Ovary (tissue), 7 donors: ENCODE measurements at regions not wholly inside any gene's neighbourhood (a gene's known extent, or its start where the extent isn't known, plus 50 kb on each side); places are given as distances from the start of the nearest gene placed in this dataset.
A peak's percentile ranks its signal among the peaks of the same experiment; 100 is the strongest.

ENCODE experiments used
- DNase-seq, 5 donors: peaks; one replicate each; pipeline ENCODE4 v3.0.0-alpha.2; 2019 to 2020
- H3K27ac ChIP-seq, 2 donors: fragments of 200-600 bp; one replicate each; pipeline versions ENCODE4 v1.5.1 to v1.8.0; 2019 to 2022
- H3K27me3 ChIP-seq: fragments of 200-600 bp; one replicate; pipeline ENCODE4 v1.8.0; 2022
- H3K36me3 ChIP-seq: fragments of 200-600 bp; sonication (generic); one replicate; pipeline ENCODE4 v1.5.1; 2019
- H3K4me1 ChIP-seq: one replicate; pipeline ENCODE4 v1.8.1; 2013; ENCODE audit warnings: mild to moderate bottlenecking, moderate library complexity; ENCODE audit not compliant: insufficient read depth
- H3K4me3 ChIP-seq: fragments of 200-600 bp; sonication (generic); one replicate; pipeline ENCODE4 v1.5.1; 2017
- H3K9me3 ChIP-seq, 2 donors: fragments of 200-600 bp in 1 of 2; sonication (generic) in 1 of 2; one replicate each; pipeline versions ENCODE4 v1.5.1 to v1.8.1; 2013 to 2019; ENCODE audit warnings: mild to moderate bottlenecking in 1 of 2, moderate library complexity in 1 of 2
- CTCF ChIP-seq, 3 donors: fragments of 450-650 bp in 2 of 3; fragments of 200-600 bp in 1 of 3; IDR thresholded peaks; one replicate each; pipeline versions ENCODE4 v1.5.1 to v1.8.0; 2016 to 2022; ENCODE audit warnings: antibody characterized with exemption in 3 of 3, mild to moderate bottlenecking in 1 of 3
- EP300 ChIP-seq: sonication (generic); formaldehyde crosslinking; IDR thresholded peaks from one replicate; pipeline ENCODE4 v1.6.1; 2017; ENCODE audit warnings: antibody characterized with exemption
- POLR2A ChIP-seq: fragments of 450-650 bp; IDR thresholded peaks from one replicate; pipeline ENCODE4 v1.6.1; 2017; ENCODE audit warnings: antibody characterized with exemption, mild to moderate bottlenecking, moderate library complexity
- WGBS, 3 donors: extraction: QIAGEN DNeasy Blood & Tissue Kit in 1 of 3; methylation state at CpG; one replicate each; pipeline versions ENCODE4 v1.1.5 to v1.1.7; 2013 to 2017; 5-methylcytosine and 5-hydroxymethylcytosine counted together
- intact Hi-C, 4 donors: fragments of 100-400 bp; cut with DNase I; formaldehyde crosslinking; loops; one replicate each; pipeline versions ENCODE4 v1.11.0 to v1.15.1; 2022 to 2023
- donor health status: DM: no; HTN: no; CAD: no; lungs with moderate emphysema.
- donor health status: DM: no; HTN: no; CAD: no.
- donor health status: Bipolar disorder and iron deficiency.
- donor health status: DM: no; HTN: no; CAD: no.
- donor health status: DM: yes; HTN: yes; CAD: no.

GRCh38 chr10:42984761-42985325 is 92.0 kb upstream of the RET start:
- TF ChIP-seq CTCF (IDR thresholded peaks at IDR 0.05) (no peak), POLR2A (no peak), EP300 (no peak)
- intact Hi-C loops = no loop called here
- Histone ChIP-seq H3K27ac (no peak overlapping the region), H3K36me3 (no peaks in the 10 kb centered on the region), H3K4me1 (no peaks in the 10 kb centered on the region), H3K9me3 (no peaks in the 10 kb centered on the region), H3K4me3 (no peak overlapping the region), H3K27me3 (no peaks in the 10 kb centered on the region)
- peak in 2 of 5 donors; percentile 3 to 9 for DNase-seq
- WGBS, 3 donors = 87 to 89% (median 89%) methylated on average over 13 of the region's 13 CpGs

GRCh38 chr10:42985436-42986316 is 91.2 kb upstream of the RET start:
- TF ChIP-seq POLR2A = no peak
- no peak for TF ChIP-seq EP300
- TF ChIP-seq CTCF (IDR thresholded peaks at IDR 0.05) = no peak
- DNase-seq = peak in 2 of 5 donors; percentile 3 to 9
- intact Hi-C loops = no loop called here
- WGBS, 3 donors = 85 to 89% (median 87%) methylated on average over 11 of the region's 11 CpGs
- Histone ChIP-seq H3K27me3 (no peaks in the 10 kb centered on the region), H3K36me3 (no peaks in the 10 kb centered on the region), H3K4me3 (no peak overlapping the region), H3K9me3 (no peaks in the 10 kb centered on the region), H3K27ac (no peak overlapping the region), H3K4me1 (no peaks in the 10 kb centered on the region)

DNA sequence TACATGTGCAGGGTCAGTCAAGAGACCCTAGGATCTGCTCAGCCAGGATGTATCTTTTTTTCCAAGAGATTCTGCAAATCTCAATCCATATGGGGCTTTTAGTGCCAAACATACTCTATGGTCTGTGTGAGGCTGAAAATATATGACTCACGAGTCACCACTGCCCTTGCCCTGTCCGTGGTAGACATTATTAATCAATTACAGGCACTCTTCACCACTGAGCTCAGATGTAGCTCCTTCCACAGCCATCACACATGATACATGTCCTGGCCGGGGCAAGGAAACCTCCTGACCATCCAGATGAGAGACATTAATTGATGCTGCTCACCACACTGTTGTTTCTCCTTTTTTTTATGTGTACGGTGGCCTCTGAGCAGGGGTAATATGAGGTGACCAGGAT is 90.2 kb upstream of the RET start:
- DNase-seq = no peak
- WGBS, 3 donors = 65 to 68% (median 68%) methylated on average over 4 of the region's 4 CpGs

GRCh38 chr10:42987121-42987541 is 89.7 kb upstream of the RET start:
- H3K9me3 ChIP-seq = no peaks in the 10 kb centered on the region

More for the DNA sequence above, 90.2 kb upstream of the RET start:
- H3K9me3 ChIP-seq = no peaks in the 10 kb centered on the region
- H3K27me3 ChIP-seq = no peaks in the 10 kb centered on the region
- no peak for TF ChIP-seq CTCF (IDR thresholded peaks at IDR 0.05)
- TF ChIP-seq EP300 = no peak
- TF ChIP-seq POLR2A = no peak
- no peak overlapping the region for H3K27ac ChIP-seq
- no peaks in the 10 kb centered on the region for H3K36me3 ChIP-seq
- no peak overlapping the region for H3K4me3 ChIP-seq
- no peaks in the 10 kb centered on the region for H3K4me1 ChIP-seq
- intact Hi-C loops = no loop called here

More at GRCh38 chr10:42987121-42987541, 89.7 kb upstream of the RET start:
- no peak overlapping the region for H3K4me3 ChIP-seq
- H3K4me1 ChIP-seq = no peaks in the 10 kb centered on the region
- TF ChIP-seq POLR2A (no peak), EP300 (no peak), CTCF (IDR thresholded peaks at IDR 0.05) (no peak)
- DNase-seq = peak in 2 of 5 donors; percentile 2 to 7
- no peak overlapping the region for H3K27ac ChIP-seq
- WGBS, 3 donors = 72 to 82% (median 77%) methylated on average over 6 to 8 of the region's 8 CpGs
- intact Hi-C loops = no loop called here
- no peaks in the 10 kb centered on the region for H3K27me3 ChIP-seq
- no peaks in the 10 kb centered on the region for H3K36me3 ChIP-seq
